ENCODE measurements at regions not wholly inside any gene's neighbourhood (a gene's known extent, or its start where the extent isn't known, plus 50 kb on each side); places are given as distances from the start of the nearest gene placed in this dataset.

GRCh38 chr6:137361701-137362100 is 132.5 kb downstream of the OLIG3 start:
- Histone ChIP-seq H3K4me3 (no peak overlapping the region), H3K4me2 (ENCODE audit: control insufficient read depth, insufficient read depth) (no peak overlapping the region), H3K79me2 (ENCODE audit: control insufficient read depth, insufficient read depth, low read length) (no peaks in the 10 kb centered on the region), H3K36me3 (ENCODE audit: control insufficient read depth in 2 of 2, insufficient read depth in 2 of 2, low read length in 1 of 2) (no peaks in the 10 kb centered on the region), H3K4me1 (ENCODE audit: control insufficient read depth, insufficient read depth, low read length) (no peaks in the 10 kb centered on the region), H2AFZ (ENCODE audit: control insufficient read depth, low read depth, low read length) (no peak overlapping the region), H3K27ac (ENCODE audit: control insufficient read depth, insufficient read depth) (no peak overlapping the region), H4K20me1 (ENCODE audit: control insufficient read depth, insufficient read depth) (no peaks in the 10 kb centered on the region), H3K27me3 (replicated peaks in 1 of 2; ENCODE audit: control insufficient read depth in 2 of 2, insufficient read depth in 2 of 2, low read length in 1 of 2) (no peaks in the 10 kb centered on the region), H3K9ac (ENCODE audit: control insufficient read depth, insufficient read depth, low read length) (no peak overlapping the region), H3K9me3 (replicated peaks; ENCODE audit: control insufficient read depth, insufficient read depth, low read length) (no peaks in the 10 kb centered on the region)
- no peak for DNase-seq (ENCODE audit: low read depth, low spot score)
- ChIA-PET POLR2A (no interaction called here), SMC1A (ENCODE audit: uncharacterized antibody, unreplicated experiment) (interaction anchor here (1.1 to 1.6 kb wide), 2 partner anchors 14 to 54 kb away, joined by 3 to 6 read pairs; no protein-coding TSS in a partner anchor), CTCF (interaction anchor here (1.0 to 1.6 kb wide), 2 partner anchors 52 to 221 kb away, joined by 3 to 4 read pairs; no protein-coding TSS in a partner anchor), RAD21 (ENCODE audit: unreplicated experiment) (no interaction called here)
- no peak for ATAC-seq
- no TSS peak for BruUV-seq (replicated peaks)
- intact Hi-C loops (cut with micrococcal nuclease; ENCODE audit: unreplicated experiment) (no loop called here), in situ Hi-C loops (cut with MboI) (no loop called here)
- TF ChIP-seq NR2C2 (IDR thresholded peaks at IDR 0.05; ENCODE audit: borderline replicate concordance, control insufficient read depth, insufficient read length, low read depth) (no peak), IRF5 (IDR thresholded peaks at IDR 0.05; ENCODE audit: borderline replicate concordance) (no peak), BMI1 (IDR thresholded peaks at IDR 0.05; ENCODE audit: borderline replicate concordance) (no peak), CHD4 (IDR thresholded peaks at IDR 0.05) (no peak)
- no peak for FAIRE-seq

GRCh38 chr6:137358273-137358672 is 135.9 kb downstream of the OLIG3 start:
- RAD21 ChIA-PET (ENCODE audit: unreplicated experiment), result no interaction called here
- 60% methylated on average over 3 of the region's 3 CpGs for WGBS (ENCODE audit: insufficient coverage, insufficient replicate concordance, low lambda C conversion rate, missing lambda C conversion rate)
- H2AFZ ChIP-seq (ENCODE audit: control insufficient read depth, low read depth, low read length), result no peak overlapping the region
- no peak overlapping the region for H3K4me2 ChIP-seq (ENCODE audit: control insufficient read depth, insufficient read depth)
- no peak overlapping the region for H3K27ac ChIP-seq (ENCODE audit: control insufficient read depth, insufficient read depth)
- no peaks in the 10 kb centered on the region for H3K4me1 ChIP-seq (ENCODE audit: control insufficient read depth, insufficient read depth, low read length)
- POLR2A ChIA-PET, result interaction anchor here (0.5 kb wide), 1 partner anchor 48 kb away, joined by 3 read pairs; no protein-coding TSS in a partner anchor
- SMC1A ChIA-PET (ENCODE audit: uncharacterized antibody, unreplicated experiment), result interaction anchor here (0.6 to 2.4 kb wide), 3 partner anchors 8 to 175 kb away, joined by 3 to 7 read pairs (median 3); no protein-coding TSS in a partner anchor
- CTCF ChIA-PET, result no interaction called here
- no peak overlapping the region for H3K4me3 ChIP-seq
- in situ Hi-C loops (cut with MboI) (no loop called here), intact Hi-C loops (cut with micrococcal nuclease; ENCODE audit: unreplicated experiment) (no loop called here)
- no peak overlapping the region for H3K9ac ChIP-seq (ENCODE audit: control insufficient read depth, insufficient read depth, low read length)
- DNase-seq (ENCODE audit: low read depth, low spot score) (no peak), FAIRE-seq (no peak), ATAC-seq (no peak)
- H3K79me2 ChIP-seq (ENCODE audit: control insufficient read depth, insufficient read depth, low read length), result no peaks in the 10 kb centered on the region
- H4K20me1 ChIP-seq (ENCODE audit: control insufficient read depth, insufficient read depth), result no peaks in the 10 kb centered on the region
- no TSS peak for BruUV-seq (replicated peaks)
- no peaks in the 10 kb centered on the region for H3K9me3 ChIP-seq (replicated peaks; ENCODE audit: control insufficient read depth, insufficient read depth, low read length)
- H3K27me3 ChIP-seq (replicated peaks in 1 of 2; ENCODE audit: control insufficient read depth in 2 of 2, insufficient read depth in 2 of 2, low read length in 1 of 2), result no peaks in the 10 kb centered on the region
- no peaks in the 10 kb centered on the region for H3K36me3 ChIP-seq (ENCODE audit: control insufficient read depth in 2 of 2, insufficient read depth in 2 of 2, low read length in 1 of 2)
- TF ChIP-seq BCL11A (IDR thresholded peaks at IDR 0.05; ENCODE audit: low read depth, low read length), result no peak
- no peak for TF ChIP-seq ASH2L (IDR thresholded peaks at IDR 0.05; ENCODE audit: borderline replicate concordance, low read depth)
- no peak for TF ChIP-seq USF1 (IDR thresholded peaks at IDR 0.05; ENCODE audit: borderline replicate concordance, extremely low read length, insufficient read depth, low read depth, low read length)
- no peak for TF ChIP-seq ESRRA (IDR thresholded peaks at IDR 0.05; ENCODE audit: low read length)
- TF ChIP-seq CBX5 (IDR thresholded peaks at IDR 0.05; ENCODE audit: low read depth), result no peak
- TF ChIP-seq E2F4 (IDR thresholded peaks at IDR 0.05; ENCODE audit: low read depth, low read length), result no peak
- no peak for TF ChIP-seq MYB (IDR thresholded peaks at IDR 0.05; ENCODE audit: borderline replicate concordance, low read depth, low read length)
- TF ChIP-seq ZSCAN29 (IDR thresholded peaks at IDR 0.05), result no peak
- no peak for TF ChIP-seq CTCF (IDR thresholded peaks at IDR 0.05 in 2 of 3, conservative IDR thresholded peaks at IDR 0.05 in 1 of 3; ENCODE audit: control insufficient read depth in 2 of 3, extremely low read depth in 1 of 3, insufficient read depth in 1 of 3, low read depth in 3 of 3, low read length in 3 of 3)
- TF ChIP-seq IRF4 (IDR thresholded peaks at IDR 0.05; ENCODE audit: low read depth, low read length), result no peak

Data from GM12878 (cell line).